ENCODE measurements at regions not wholly inside any gene's neighbourhood (a gene's known extent, or its start where the extent isn't known, plus 50 kb on each side); places are given as distances from the start of the nearest gene placed in this dataset.

GRCh38 chr5:18088020-18088579, 453.8 kb downstream of the TAF11L14 start:
- peaks cover 6% of the 10 kb centered on the region for H3K27me3 Mint-ChIP-seq (ENCODE audit: insufficient read depth, unreplicated experiment)
- H3K4me3 ChIP-seq (ENCODE audit: low read depth, low read length): no peak overlapping the region
- no peaks in the 10 kb centered on the region for H3K4me1 Mint-ChIP-seq (ENCODE audit: low read depth, unreplicated experiment)
- no peaks in the 10 kb centered on the region for H3K36me3 ChIP-seq (ENCODE audit: control insufficient read depth, insufficient read depth, low read length)
- H3K27ac Mint-ChIP-seq (ENCODE audit: unreplicated experiment): no peak overlapping the region
- BruUV-seq (replicated peaks): no TSS peak
- peaks cover 16% of the 10 kb centered on the region for H3K9me3 Mint-ChIP-seq (ENCODE audit: unreplicated experiment)
- no peaks in the 10 kb centered on the region for H3K9me3 ChIP-seq
- H3K36me3 Mint-ChIP-seq (ENCODE audit: insufficient read depth, unreplicated experiment): no peaks in the 10 kb centered on the region
- ChIA-PET POLR2A (no interaction called here), CTCF (no interaction called here)
- TF ChIP-seq CTCF (IDR thresholded peaks at IDR 0.05; ENCODE audit: insufficient read depth in 1 of 2, low read depth in 1 of 2, low read length in 1 of 2, severe bottlenecking in 1 of 2, unreplicated experiment in 1 of 2): no peak
- H3K4me3 Mint-ChIP-seq (ENCODE audit: unreplicated experiment): no peak overlapping the region
- H3K4me1 ChIP-seq: no peaks in the 10 kb centered on the region
- no peaks in the 10 kb centered on the region for H3K27me3 ChIP-seq (replicated peaks; ENCODE audit: control insufficient read depth, insufficient read depth, low read length)
- intact Hi-C loops (cut with micrococcal nuclease; ENCODE audit: unreplicated experiment): no loop called here
- no peak for DNase-seq

GRCh38 chr5:18090177-18090576, 455.9 kb downstream of the TAF11L14 start:
- no peaks in the 10 kb centered on the region for H3K4me1 Mint-ChIP-seq (ENCODE audit: low read depth, unreplicated experiment)
- H3K36me3 Mint-ChIP-seq (ENCODE audit: insufficient read depth, unreplicated experiment): no peaks in the 10 kb centered on the region
- H3K4me1 ChIP-seq: no peaks in the 10 kb centered on the region
- POLR2A ChIA-PET: no interaction called here
- BruUV-seq (replicated peaks): no TSS peak
- CTCF ChIA-PET: no interaction called here
- peaks cover 16% of the 10 kb centered on the region for H3K9me3 Mint-ChIP-seq (ENCODE audit: unreplicated experiment)
- no peak overlapping the region for H3K27ac Mint-ChIP-seq (ENCODE audit: unreplicated experiment)
- H3K9me3 ChIP-seq: no peaks in the 10 kb centered on the region
- no peak overlapping the region for H3K4me3 ChIP-seq (ENCODE audit: low read depth, low read length)
- no peaks in the 10 kb centered on the region for H3K27me3 ChIP-seq (replicated peaks; ENCODE audit: control insufficient read depth, insufficient read depth, low read length)
- no peak for DNase-seq
- no peak for TF ChIP-seq CTCF (IDR thresholded peaks at IDR 0.05; ENCODE audit: insufficient read depth in 1 of 2, low read depth in 1 of 2, low read length in 1 of 2, severe bottlenecking in 1 of 2, unreplicated experiment in 1 of 2)
- no peak overlapping the region for H3K4me3 Mint-ChIP-seq (ENCODE audit: unreplicated experiment)
- no peaks in the 10 kb centered on the region for H3K36me3 ChIP-seq (ENCODE audit: control insufficient read depth, insufficient read depth, low read length)
- intact Hi-C loops (cut with micrococcal nuclease; ENCODE audit: unreplicated experiment): no loop called here
- peaks cover 3% of the 10 kb centered on the region for H3K27me3 Mint-ChIP-seq (ENCODE audit: insufficient read depth, unreplicated experiment)

- DNase-seq: no peak
- Mint-ChIP-seq H3K4me3 (ENCODE audit: unreplicated experiment) (no peak overlapping the region), H3K27me3 (ENCODE audit: insufficient read depth, unreplicated experiment) (peaks cover 2% of the 10 kb centered on the region), H3K36me3 (ENCODE audit: insufficient read depth, unreplicated experiment) (no peaks in the 10 kb centered on the region), H3K4me1 (ENCODE audit: low read depth, unreplicated experiment) (no peaks in the 10 kb centered on the region), H3K9me3 (ENCODE audit: unreplicated experiment) (peaks cover 16% of the 10 kb centered on the region), H3K27ac (ENCODE audit: unreplicated experiment) (no peak overlapping the region)
- H3K27me3 ChIP-seq (replicated peaks; ENCODE audit: control insufficient read depth, insufficient read depth, low read length): no peaks in the 10 kb centered on the region
- no TSS peak for BruUV-seq (replicated peaks)
- H3K9me3 ChIP-seq: no peaks in the 10 kb centered on the region
- H3K4me3 ChIP-seq (ENCODE audit: low read depth, low read length): no peak overlapping the region
- intact Hi-C loops (cut with micrococcal nuclease; ENCODE audit: unreplicated experiment): no loop called here
- TF ChIP-seq CTCF (IDR thresholded peaks at IDR 0.05; ENCODE audit: insufficient read depth in 1 of 2, low read depth in 1 of 2, low read length in 1 of 2, severe bottlenecking in 1 of 2, unreplicated experiment in 1 of 2): no peak
- H3K36me3 ChIP-seq (ENCODE audit: control insufficient read depth, insufficient read depth, low read length): no peaks in the 10 kb centered on the region
- H3K4me1 ChIP-seq: no peaks in the 10 kb centered on the region
- POLR2A ChIA-PET: no interaction called here
- CTCF ChIA-PET: no interaction called here
Measured at GRCh38 chr5:18091142-18091541, 456.9 kb downstream of the TAF11L14 start.
